OCI-M2 (cell line): ENCODE measurements at regions not wholly inside any gene's neighbourhood (a gene's known extent, or its start where the extent isn't known, plus 50 kb on each side); places are given as distances from the start of the nearest gene placed in this dataset.

ENCODE experiments used
- DNase-seq: peaks from one replicate; lab custom pipeline; 2025; ENCODE audit not compliant: unreplicated experiment; lab: John Stamatoyannopoulos, UW

GRCh38 chr3:124089214-124089613 is 97.3 kb upstream of the ROPN1 start:
- DNase-seq, result no peak

DNA sequence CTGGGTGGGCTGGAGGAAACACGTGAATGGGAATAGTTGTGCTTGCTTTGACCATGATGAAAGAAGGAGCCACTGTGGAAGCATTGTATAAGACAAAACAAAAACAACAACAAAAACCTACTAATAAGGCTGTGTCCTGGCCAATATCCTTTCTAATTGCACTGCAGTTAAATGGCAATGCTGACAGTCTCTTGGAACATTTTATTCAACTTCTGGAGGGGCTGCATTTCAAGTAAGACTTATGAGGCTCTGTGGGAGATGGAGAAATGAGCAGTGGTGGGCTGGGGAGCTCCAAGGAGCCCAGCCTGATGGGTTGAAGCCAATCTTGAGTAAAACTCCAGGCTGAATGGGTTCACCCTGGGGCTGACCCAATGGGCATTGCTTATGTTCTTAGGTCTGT is 99.8 kb upstream of the ROPN1 start:
- DNase-seq, result no peak

DNA sequence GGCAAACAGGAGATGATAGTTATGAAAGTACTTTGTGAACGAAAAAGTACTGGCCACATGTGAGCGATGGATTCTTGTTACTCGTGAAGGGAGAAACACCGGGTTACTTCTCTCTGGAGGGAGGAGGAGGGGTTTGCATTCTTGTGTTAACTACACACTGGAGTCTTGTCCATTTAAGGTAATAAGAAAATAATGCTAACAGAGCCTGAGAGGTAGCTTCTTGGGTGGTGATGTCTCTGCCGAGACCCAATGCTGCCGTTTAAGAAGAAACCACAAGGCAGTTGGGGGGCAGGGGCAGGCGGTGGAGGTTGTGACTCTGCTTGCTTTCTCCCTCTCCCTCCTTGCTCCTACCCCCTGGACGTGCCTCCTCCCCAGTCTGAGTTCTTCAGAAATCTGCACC is 100.9 kb upstream of the ROPN1 start:
- DNase-seq, result no peak

DNA sequence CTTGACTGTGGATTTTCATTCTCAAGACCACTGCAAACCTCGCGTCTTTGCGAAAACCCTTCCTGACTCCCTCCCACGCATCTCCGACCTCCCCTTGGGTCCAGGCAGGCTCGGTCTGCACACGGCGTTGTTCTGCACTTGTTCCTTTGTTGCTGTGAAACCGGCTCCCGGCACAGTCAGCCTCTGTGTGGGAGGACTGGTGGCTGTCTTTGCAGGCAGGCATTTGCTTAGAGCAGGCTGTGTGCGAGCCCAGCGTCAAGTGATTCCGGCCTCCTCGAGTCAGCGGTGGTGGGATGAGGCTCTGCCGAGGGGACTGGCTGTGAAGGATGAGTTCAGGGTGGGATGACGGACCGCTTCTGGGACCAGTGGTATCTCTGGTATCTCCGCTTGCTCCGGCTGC is 102.6 kb upstream of the ROPN1 start:
- no peak for DNase-seq

GRCh38 chr3:124097362-124098131 is 105.6 kb upstream of the ROPN1 start:
- DNase-seq, result no peak

GRCh38 chr3:124101643-124102042 is 109.7 kb upstream of the ROPN1 start:
- no peak for DNase-seq

GRCh38 chr3:124107104-124107890 is 115.4 kb upstream of the ROPN1 start:
- DNase-seq, result no peak

DNA sequence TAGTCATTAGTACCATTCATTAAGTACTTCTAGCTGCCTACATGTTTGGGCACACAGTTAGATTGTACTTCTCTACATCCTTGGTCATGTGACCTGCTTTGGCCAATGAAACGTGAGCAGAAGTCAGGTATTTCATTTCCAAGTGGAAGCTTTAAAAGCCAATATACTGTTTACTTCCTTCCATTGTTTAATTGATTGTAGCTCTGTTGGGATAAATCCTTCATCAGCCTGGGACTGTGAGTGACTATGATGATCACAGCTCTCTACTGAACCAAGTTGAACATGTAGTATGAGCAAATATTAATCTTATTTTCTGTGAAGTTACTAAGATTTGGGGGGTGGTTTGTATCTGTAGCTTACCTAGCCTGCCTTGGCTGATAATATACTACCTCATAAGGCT is 116.5 kb upstream of the ROPN1 start:
- DNase-seq, result no peak

DNA sequence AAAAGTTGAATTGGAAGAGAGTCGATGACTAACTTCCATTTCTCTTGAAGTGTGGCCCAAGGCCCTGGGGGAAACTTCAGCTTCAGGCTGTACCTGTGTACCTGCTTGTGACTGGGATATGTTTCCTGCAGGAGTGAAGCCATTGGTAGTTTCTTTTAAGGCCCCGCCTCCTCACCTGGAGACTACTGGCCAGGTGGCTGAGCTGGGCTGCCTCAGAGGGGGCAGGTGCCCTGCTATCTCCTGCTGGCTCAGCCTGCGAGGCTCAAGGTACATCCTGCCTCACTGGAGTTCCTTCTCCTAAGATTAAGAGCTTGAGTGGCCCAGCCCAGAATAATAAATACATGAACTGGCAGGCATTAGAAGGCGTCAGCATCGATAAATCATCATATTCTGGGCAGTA is 121.6 kb upstream of the ROPN1 start:
- no peak for DNase-seq

GRCh38 chr3:124115279-124115678 is 123.4 kb upstream of the ROPN1 start:
- DNase-seq, result no peak

- DNase-seq, result no peak
These were observed 124.0 kb upstream of the ROPN1 start for GRCh38 chr3:124115956-124116355.

DNA sequence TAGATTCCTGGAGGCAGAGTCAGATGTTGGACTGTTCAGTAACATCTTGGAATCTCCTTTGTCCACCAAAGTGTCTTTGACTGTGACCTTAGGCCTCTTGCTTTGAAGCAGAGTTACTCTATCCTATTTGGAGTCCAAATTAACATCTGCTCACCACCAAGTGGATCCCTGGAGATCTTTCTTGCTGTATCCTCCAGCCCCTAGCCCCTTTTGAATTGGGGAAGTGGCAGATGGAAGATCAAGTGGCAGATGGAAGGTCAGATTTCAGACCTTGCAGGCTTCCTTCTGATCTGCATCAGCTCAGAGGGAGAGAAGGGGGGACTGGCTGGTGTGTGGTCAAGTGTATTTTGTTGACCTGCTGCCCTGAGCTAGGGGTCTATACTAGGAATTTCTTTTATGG is 125.0 kb upstream of the ROPN1 start:
- no peak for DNase-seq

DNA sequence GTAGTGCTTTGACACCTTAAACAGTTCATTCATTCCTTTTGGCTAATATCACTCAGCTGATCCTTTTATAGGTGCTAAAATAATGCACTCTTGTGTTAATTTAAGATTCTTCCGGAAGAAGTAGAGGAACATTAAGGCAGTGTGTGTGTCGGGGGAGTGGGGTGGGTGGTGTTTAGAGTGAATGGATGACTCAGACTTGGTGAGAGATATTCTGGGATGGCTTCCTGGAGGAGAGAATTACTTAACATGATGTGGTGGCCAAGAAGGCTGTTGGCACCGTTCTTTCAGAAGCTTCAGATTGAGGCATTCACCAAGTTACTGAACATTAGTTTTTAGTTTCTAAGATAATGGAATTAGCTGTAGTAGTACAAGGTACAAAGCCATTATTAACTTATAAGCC is 125.6 kb upstream of the ROPN1 start:
- no peak for DNase-seq

GRCh38 chr3:124118397-124118796 is 126.5 kb upstream of the ROPN1 start:
- no peak for DNase-seq

- DNase-seq, result no peak
These were observed 127.3 kb upstream of the ROPN1 start for GRCh38 chr3:124119056-124119716.

DNA sequence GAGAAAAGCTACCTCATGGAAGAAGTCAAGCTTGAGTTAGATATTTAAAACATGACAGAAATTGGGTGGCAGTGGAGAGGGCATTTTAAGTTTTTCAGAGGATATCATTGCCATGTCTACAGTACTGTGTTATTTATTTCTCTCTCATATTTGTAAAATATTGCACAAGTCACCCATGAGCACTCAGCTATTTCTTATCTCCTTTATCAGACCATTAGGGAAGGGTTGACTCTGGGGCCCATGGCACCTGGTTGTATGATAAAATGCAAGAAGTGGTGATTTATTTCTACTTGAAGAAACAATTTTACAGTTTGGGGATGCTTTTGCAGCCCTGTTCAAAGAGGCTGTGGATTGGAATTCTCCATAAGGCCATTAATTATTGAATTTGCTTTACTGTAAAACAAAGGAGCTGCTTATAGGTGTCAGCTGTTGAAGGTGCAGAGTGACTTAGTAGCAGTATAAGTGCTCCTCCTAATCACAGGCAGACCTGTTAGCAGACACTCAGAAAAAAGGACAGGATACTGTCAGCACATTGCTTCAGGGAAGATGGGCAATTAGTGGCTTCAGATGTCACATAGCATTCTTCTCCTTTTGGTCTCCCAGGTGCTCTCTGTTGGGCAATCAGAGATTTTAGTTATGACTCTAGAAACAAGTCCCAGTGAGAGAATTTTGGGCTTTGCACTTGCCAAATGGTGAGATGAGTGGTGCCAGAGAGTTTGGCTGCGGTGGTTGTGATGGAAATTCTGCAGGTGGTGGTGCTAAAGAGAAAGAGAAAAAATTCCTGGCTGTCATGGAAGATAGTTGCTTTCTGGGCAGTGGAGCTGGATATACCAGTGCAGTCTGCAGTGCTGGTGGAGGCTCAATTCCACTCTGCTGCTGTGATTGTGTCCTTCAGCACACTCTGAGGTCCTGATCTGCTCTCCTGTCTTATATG is 129.7 kb upstream of the ROPN1 start:
- no peak for DNase-seq

DNA sequence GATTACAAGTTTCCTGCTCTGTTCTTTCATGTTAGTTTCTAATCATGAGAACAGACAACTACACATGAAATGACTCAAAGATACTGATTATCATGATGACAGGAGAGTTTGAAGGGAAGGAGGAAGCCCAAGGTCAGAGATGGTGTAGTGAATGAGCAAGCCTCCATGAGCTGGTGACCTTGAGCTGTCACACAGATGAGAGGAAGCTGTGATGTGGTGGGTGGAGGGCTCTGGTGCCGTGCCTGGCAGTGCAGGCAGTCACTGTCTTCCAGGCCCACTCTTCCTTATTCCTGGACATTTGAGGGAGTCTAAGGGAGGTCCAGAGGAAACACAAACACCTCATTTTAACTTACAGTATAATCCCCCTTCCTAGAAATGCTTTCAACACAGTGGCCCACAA is 133.4 kb upstream of the ROPN1 start:
- DNase-seq, result no peak

DNA sequence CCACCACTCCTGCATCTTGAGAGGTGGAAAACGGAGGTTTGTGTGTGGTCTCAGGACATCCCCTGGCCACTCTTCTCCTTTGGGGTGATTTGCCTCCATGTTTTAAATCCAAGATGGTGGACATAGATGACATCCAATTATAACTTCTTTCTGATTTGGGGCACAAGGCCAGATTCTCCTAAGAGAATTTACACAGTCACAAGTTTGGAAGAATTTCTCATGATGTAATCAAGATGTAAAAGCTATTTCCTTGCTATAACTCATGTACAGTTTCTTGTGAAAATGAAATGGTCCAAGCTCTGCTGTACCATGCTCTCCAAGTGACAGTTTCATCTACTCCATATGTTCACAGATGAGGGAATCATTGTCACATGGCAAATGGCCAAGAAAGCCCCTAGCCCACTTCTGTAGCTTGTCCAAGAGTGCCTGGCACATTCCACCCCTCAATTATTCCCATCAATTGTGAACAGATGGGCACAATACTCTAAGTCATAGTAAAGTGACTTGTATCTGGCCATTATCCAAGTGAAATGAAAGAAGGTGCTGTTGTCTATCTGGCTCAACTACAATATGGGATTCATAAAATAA is 134.6 kb upstream of the ROPN1 start:
- DNase-seq, result no peak

GRCh38 chr3:124131158-124131557 is 139.2 kb upstream of the ROPN1 start:
- no peak for DNase-seq

DNA sequence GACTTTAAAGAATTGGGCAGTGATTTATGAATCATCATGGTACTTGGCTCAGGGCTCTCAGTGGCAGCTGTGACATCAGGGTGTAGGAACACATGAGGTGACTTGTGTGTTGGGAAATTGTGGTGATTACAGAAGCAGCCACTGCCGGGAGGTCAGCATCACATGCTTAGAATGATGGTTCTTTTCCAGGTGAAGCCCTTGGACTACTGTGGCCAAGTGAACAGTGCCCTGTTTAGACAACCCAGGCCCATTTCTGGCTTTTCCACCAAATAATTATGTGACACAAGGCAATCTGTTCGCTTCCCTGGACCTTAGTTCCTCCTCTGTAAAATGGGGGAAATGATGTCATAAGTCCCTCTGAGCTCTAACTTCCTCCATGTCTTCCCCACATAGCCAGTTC is 139.7 kb upstream of the ROPN1 start:
- no peak for DNase-seq

DNA sequence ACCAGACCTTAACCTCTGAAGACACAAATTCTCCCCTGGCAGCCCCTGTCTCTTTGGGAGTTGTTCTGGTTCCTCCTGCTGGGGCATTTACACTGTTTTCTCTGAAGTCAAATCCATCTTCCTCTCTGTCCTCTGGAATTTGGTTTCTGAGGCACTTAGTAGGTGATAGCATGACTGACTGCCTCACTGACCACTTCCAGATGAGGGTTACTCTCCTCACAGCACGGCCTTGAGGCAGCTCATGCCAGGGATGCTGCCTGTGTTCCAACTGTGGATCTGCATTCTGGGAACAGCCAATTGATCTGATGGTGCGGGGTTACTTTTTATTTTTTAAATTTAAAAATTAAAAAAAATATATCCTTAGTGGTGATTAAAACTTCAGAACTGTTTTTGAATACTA is 140.9 kb upstream of the ROPN1 start:
- DNase-seq, result no peak
